ENCODE measurements at regions not wholly inside any gene's neighbourhood (a gene's known extent, or its start where the extent isn't known, plus 50 kb on each side); places are given as distances from the start of the nearest gene placed in this dataset.
"Not testable (repeated sequence)": the region's sequence is repeated elsewhere in the genome, so short reads cannot be mapped to it uniquely, and the experiment has no call there.

GRCh38 chr13:75963302-75963701, 327.2 kb downstream of the LMO7 start:
- DNase-seq: no peak

GRCh38 chr13:75961911-75962310, 325.8 kb downstream of the LMO7 start:
- no peak for DNase-seq

DNA sequence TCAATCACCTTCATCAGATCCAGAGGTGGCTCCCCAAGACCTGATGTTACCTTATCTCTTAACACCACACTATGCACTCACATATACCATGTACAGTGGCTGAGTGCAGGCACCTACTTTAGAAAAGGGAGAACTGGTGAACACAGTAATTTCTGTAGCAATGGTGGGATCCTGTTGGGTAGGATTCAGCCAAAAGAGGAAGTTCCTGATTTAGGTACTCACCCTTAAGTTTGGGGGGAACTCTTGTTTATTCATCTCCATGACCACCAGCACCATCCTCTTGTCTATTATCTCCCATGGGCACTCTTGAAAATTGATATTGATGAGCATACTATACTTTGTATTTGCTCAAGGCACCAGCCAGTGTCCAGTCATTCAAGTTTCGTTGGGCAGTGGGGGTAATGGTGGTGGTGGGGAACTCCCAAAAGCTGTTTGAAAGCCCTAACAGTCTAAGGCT, 324.4 kb downstream of the LMO7 start:
- no peak for DNase-seq

DNA sequence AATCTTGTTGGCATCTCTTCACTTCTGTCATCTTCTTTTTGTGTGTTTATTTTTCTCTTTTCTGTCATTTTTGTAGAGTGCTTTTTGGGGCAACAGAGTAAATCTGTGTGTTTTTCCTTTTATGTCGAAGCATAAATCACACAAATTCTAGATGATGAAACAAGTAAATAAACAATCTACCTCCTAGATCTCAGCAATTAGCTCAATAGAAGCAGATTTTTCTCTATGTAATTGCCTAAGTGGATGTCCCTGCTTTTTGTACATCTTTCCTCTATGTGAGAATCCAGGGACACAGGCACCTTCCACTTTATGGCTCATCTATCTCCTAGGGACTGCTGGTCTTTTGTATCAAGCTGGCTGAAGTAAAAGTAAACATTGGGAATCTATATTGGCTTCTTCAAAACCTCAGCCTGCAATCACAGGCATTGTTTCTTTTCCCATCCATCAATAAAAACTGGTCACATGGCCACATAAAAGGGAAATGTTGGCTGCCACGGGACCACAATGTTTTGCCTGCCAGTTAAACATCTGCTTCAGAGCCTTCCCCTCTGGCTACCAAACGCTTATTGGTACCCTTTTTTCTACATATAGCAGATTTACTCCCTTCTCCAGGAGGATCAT, 323.8 kb downstream of the LMO7 start:
- no peak for DNase-seq

DNA sequence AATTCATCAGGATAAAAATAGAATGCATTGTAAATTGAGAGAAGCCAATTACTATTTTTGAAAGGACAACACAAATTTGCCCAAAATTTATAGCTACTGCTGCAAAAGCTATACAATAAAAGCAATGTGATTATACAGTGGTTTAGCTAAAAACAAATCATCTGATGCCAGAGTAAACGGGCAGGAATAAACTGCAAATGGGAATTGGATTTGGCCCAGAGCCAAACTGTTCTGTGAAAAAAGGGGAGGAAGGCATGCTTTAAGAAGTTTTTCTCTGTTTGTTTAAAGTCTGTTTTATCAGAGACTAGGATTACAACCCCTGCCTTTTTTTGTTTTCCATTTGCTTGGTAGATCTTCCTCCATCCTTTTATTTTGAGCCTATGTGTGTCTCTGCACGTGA, 317.5 kb downstream of the LMO7 start:
- not testable (repeated sequence) for DNase-seq

- DNase-seq: no peak
Measured at GRCh38 chr13:75947448-75947847, 311.3 kb downstream of the LMO7 start.

DNA sequence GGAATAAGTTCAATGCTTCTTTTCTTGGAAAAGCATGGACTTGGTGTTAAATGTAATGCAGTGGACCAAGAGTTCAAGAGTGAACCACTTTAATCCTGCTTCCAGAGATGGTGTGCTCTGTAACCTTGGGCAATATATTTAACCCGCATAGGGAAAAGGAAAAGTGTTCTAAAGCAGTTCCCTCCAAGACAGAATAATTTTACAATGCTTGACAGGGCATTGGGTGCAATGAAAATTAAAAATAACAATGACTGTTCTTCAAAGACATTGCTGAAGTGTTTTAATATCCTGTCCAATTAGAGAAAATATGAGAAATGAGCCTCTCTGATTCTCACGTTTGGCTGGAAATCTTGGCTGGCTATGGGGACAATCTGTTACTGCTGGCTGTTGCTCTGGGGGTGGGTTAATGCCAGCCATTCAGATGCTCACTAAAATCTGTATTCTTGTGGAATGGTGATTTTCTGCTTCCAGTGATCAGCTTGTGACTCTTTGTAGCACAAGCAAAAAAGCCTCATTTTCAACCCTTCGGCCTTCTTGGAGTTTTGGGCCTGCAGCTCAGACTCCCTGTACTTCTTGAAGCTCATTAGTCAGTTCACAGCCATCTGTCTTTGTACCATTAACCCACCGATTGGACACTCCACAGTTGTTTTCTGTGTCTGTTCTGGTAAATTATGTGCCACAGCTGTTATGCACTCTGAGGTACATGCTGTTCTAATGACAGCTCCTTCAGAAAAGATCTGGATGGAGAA, 310.6 kb downstream of the LMO7 start:
- no peak for DNase-seq

DNA sequence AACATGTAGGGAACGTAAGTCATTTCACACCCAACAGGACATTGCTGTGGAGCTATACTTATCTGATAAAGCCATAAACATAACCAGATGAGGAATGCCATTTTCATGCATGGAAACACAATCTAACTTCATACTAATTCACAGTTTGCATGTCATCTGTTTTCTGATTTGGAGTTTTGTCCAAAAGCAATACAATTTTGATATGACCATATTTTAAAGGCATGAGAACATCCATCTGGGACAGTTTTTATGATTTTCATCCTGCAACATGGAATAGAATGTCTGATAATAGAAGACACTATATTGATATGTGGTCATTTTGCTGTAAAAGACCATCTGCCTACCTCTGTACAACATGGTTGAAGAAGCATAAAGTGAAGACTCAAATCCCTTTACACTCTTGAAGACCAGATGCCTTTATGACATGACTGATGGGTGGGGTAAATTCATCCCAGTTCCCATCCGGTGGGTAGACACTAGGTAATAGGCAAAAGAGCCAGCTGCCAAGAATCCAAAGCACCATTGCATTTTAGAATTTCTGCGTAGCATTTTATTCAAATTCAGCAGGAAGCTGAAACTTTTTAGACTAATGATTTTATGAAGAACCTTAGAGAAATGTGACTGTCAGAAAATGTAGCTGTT, 309.8 kb downstream of the LMO7 start:
- DNase-seq: no peak

DNA sequence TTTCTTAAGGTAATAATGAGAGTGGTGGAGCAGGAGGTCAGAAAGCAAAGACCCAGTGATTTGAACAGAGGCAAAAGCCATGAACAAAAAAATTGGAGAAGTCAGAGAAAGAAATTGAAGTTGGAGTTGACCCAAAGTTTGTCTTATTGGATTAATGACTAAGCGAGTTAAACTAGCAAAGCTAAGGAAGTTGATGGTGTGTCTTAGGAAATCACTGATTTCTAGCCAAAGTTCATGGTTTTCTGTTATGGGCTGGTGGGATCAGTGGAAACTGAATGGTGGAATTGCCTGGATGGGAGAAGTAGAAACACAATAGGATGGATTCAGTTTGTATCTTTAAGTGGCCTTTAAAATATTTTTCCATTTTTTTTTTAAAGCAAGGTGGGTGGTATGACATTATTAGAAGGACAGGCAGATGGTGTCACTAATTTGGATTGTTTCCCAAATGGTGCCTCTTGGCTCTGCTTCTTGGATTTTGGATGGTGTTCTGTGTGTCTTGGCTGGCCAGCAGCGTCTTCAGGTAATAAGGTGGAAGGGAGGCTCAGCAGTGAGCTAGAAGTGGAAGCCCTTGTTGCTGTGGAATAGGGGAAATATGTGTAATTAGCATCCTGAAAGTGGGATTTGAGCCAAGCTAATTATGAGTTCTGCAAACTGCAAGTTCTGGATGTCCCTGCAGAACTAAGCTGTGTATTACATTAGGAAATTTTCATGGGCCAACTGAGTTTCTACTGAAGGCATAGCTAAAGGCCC, 302.9 kb downstream of the LMO7 start:
- no peak for DNase-seq

- no peak for DNase-seq
Measured at GRCh38 chr13:75936791-75937190, 300.7 kb downstream of the LMO7 start.

DNA sequence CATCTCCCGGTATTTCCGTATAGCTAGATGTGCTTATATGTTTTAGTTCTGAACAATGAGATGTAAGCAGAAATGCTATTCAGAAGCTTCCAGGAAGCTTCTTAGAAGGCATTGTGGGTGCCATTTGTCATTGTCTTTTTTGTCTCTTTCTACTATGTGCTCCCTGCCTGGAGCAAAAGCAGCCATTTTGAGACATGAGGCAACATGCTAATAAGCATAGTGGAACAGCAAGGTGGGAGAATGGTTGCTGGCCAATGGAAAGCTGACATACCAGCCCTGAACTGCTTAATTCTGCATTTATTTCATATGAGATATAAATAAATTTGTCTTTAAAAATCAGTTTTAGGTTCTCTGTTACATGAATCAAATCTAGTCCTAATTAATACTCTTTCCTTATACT, 299.7 kb downstream of the LMO7 start:
- DNase-seq: no peak

DNA sequence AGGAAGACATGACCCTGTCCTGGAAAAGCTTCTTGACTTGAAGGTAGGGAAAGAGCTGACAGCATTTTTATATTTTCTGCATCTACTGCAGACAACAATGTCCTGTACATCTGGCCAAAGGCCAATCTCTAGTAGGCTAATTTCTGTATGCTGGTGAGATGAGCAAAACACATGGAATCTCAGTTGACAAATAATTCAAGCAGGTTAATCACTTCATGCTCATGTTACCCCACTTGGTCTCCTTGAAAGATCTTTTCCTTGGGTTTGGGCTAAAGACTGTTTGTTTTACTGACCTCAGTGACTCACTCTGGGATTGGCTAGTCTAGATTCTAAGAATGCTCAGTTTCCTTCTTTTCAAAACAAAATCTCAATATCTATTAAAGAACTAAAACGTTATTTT, 298.8 kb downstream of the LMO7 start:
- no peak for DNase-seq

GRCh38 chr13:75932636-75933035, 296.5 kb downstream of the LMO7 start:
- DNase-seq: no peak

DNA sequence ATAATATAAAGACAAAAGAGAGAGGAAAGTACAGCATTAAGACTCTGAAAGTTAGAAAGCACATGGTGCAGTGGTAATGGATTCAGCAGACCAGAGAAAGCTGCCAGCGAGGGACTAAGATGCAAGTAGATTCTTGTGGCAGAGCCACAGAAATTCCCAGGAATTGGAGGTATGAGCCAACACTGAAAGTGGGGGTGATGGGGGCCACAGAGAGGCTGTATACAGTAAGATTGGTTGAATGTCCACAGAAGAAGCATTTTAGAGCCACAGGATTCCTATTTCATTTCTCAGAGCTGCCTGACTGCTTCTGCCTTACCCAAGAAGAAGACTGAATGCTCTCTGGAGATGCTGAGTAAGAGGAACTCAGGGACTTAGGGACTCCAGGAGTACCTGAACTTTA, 295.0 kb downstream of the LMO7 start:
- DNase-seq: no peak

- DNase-seq: no peak
Measured at GRCh38 chr13:75929076-75929475, 292.9 kb downstream of the LMO7 start.

DNA sequence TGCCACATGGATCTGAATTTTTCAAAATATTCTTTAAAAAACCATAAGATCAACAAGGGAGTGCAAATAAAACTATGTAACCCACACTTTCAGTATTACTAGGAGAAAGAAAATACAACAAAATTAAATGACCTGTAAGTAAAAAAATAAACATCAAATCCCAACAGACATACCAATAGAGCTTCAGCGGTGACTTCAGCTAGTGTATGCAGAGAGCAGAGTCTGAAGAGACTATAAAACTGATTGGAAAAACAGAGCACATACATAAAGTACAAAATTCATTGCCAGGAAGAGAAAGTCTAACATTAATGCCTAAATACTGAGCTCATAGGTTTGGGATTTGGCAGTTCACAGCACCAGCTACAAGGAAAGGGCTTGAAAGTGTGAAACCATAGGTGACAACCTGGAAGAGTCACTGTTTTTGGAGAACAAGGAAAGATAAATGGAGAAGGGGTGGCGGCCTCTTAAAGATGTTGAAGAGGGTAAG, 291.1 kb downstream of the LMO7 start:
- no peak for DNase-seq

- DNase-seq: no peak
Measured at GRCh38 chr13:75920536-75920935, 284.4 kb downstream of the LMO7 start.

DNA sequence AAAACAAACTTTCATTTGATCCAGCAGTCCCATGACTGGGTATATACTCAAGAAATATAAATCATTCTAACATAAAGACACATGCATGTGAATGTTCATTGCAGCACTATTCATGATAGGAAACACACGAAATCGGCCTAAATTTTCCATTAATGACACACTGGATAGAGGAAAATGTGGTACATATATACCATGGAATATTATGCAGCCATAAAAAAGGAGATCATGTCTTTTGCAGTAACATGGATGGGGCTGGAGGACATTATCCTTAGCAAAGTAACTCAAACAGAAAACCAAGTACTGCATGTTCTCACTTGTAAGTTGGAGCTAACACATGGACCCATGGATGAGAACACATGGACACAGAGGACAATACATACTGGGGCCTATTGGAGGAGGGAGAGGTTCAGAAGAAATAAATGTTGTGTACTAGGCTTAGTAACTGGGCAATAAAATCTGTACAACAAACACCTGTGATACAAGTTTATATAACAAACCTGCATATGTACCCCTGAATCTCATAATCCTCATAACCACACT, 283.6 kb downstream of the LMO7 start:
- DNase-seq: no peak

- no peak for DNase-seq
Measured at GRCh38 chr13:75915066-75915465, 278.9 kb downstream of the LMO7 start.

GRCh38 chr13:75913925-75914324, 277.8 kb downstream of the LMO7 start:
- no peak for DNase-seq

GRCh38 chr13:75910591-75910990, 274.5 kb downstream of the LMO7 start:
- DNase-seq: no peak
